Inflammatory macrophage treated with lipopolysaccharide for 1 hour (primary cell): ENCODE measurements at regions not wholly inside any gene's neighbourhood (a gene's known extent, or its start where the extent isn't known, plus 50 kb on each side); places are given as distances from the start of the nearest gene placed in this dataset.

Source experiments
- DNase-seq, 2 donors: peaks; one replicate each; pipeline ENCODE4 v3.0.0-alpha.2; 2020 to 2022

DNA sequence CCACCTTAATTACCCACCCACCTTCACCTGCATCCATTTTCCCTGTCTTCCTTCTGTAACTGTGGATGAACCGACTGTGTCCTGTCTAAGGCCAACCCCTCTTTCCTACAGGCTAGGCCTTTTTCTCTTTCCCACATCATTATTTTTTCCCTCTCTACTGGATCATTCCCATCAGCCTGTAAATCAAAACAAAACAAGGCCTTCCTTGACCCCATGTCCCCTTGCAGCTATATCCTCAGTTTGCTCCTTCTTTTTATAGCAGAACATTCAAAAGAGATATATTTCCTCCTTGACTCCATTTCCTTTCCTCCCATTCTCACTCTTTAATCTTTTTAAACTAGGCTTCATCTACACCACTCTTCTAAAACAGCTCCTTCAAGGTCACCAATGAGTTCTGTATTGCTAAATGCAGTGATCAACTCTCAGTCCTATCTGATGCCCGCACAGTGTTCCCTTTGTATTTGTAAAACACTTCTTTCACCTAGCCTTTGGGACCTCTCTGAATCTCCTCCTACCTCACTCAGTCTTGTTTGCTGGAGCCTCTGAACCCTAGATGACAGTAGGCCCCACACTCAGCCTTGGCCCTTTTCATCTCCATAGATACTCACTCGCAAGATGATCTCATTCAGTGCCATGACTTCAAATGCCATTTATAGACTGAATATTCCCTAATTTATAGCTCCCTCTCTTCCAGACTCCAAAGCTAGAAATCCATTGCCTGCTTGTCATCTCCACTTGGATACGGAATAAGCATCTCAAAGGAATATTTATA, 55.7 kb downstream of the CXCR4 start:
- DNase-seq, result no peak

DNA sequence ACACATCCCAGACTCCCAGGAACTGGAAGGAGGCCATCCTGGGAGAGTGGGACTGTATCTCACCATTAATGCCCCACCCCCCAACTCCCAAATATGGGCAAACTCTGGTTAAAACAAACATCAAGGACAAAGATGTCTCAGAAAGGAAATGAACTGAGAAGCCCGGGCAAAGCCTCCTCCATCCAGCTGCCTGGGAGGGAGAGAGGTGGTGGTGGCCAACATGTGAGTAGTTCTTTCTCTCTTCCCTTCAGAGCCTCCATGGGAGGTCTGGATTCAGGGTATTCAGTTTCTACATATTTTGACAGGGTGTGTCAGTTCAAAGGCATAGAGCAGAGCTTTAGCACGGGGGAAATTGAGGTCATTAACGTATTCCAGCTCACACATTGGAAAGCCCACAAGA, 57.5 kb downstream of the CXCR4 start:
- no peak for DNase-seq

- peak in 1 of 2 donors; percentile 9 for DNase-seq
These were observed 58.9 kb downstream of the CXCR4 start for GRCh38 chr2:136059036-136059472.

DNA sequence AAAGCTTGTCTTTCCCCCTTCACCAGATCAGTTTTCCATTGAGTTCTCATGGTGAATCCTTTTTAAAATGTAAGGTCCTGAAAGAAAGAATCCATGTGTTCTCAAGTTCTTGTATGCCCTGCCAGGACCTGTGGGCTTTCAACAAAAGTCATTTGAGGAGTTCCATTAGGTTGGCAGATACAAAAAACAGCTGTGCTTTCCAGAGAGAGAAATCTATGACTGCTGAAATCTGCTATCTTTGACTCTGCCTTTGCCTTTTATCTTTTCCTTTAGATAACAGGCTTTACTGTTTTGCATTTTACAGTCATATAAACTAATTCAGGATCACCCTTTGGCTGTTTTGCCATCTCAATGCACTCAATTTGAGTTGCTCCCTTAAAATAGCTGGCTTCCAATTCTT, 59.7 kb downstream of the CXCR4 start:
- DNase-seq, result no peak

DNA sequence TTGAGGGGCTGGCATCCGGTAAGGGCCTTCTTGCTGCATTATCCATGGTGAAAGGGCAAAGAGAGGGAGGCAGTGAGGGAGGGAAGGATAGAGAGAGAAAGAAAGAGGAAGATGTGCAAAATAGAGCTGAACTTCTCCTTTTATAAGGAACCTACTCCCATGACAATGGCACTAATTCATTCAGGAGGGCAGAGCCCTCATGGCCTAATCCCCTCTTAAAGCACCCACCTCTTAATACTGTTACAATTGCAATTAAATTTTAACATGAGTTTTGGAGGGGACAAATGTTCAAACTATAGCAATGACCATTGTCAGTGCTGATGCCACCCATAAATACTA, 60.2 kb downstream of the CXCR4 start:
- peak in 1 of 2 donors; percentile 17 for DNase-seq

GRCh38 chr2:136057023-136057801, 60.7 kb downstream of the CXCR4 start:
- DNase-seq, result no peak

GRCh38 chr2:136055929-136056688, 61.8 kb downstream of the CXCR4 start:
- DNase-seq, result no peak

DNA sequence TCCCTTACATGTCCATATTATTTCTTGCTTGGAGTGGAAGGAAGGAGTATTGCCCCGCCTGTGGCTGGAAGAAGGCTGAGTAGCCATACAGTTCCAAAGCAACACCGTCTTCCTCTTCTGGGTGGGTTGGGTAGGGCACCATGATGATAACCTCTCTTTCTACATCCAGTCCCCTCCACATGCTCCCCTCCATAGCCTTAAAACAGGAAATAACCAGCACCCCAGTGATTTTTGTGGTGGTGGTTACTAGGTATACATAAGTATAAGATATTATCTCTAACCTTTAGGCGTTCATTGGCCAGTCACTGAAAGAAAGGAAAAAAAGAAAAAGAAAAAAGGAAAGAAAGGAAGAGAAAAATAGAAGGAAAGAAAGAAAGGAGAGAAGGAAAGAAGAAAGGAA, 63.1 kb downstream of the CXCR4 start:
- no peak for DNase-seq

GRCh38 chr2:136052369-136053362, 65.3 kb downstream of the CXCR4 start:
- no peak for DNase-seq

GRCh38 chr2:136051725-136052048, 66.3 kb upstream of the DARS1 start:
- no peak for DNase-seq

DNA sequence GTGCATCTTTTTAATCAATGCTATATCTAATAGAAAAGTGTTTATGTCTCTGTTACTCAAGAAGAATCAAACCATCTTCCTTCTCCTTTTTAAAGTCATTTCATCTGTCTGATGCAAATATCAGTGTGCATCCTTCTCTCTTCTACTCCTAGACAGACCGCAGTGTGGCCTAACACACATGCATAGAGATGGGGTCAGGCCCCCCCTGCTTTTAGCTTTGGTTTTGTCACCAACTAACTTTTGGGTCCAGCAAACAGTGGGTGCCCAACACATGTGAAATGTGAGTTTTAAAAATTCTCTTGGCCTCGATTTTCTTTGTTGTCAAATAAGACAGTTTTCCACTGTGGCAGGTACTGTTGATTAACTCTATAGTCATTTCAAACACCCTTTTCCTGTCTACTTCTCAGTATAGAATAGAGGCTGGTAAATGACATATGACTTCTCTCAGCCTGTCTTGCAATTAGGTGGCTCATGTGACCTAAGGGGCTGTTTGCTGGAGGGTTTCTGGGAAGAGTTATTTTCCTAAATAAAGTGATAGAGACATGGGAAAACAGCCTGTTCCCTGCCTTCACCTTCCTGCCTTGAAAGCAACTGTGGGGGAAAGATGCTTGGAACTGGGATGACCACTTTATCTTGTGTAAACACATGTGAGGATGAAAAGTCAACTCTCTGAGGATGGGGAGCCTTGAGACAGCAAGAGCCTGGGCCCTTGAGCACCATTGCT, 65.7 kb upstream of the DARS1 start:
- DNase-seq, result no peak

DNA sequence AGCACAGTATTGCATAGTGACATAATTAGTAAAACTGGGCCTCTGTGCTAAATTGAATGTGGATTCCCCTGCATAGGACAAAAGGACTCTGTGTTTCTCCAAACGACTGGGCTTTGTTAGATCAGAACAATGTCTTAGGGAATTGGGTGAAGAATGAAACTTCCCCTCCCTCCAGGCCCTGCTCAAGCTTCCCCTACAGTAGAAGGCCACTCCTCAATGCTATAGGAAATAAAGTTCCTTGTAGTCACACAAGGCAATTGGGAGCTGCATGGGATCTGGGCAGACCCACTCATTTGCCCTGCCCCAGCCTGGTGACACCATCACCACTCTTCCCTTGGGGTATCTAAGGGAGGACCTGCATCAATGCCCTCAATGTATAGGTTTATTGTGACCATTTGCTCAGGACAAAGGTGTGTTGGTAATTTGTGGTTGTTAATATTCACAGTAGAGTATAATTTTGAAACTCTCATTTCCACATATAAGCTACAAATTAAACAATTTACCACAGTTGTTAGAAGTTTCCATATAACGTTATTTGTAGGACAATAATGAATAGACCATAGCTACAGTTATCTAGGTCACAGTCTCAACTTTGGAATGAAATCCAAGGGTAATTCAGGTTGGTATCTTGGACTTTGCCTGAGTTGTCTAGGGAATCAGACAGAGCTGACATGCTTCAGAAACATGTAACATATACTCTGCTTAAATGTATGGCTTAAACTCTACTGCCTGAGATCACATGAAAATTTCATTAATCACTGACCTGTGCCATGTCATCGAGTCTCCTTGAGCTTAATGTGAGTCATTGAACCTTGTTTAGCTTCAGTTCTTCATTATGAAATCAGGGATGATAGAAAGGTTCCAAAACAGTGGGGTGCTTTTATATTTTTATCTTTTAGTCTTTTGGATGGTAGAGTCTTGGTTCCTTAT, 64.8 kb upstream of the DARS1 start:
- DNase-seq, result peak; percentile 24 to 34

DNA sequence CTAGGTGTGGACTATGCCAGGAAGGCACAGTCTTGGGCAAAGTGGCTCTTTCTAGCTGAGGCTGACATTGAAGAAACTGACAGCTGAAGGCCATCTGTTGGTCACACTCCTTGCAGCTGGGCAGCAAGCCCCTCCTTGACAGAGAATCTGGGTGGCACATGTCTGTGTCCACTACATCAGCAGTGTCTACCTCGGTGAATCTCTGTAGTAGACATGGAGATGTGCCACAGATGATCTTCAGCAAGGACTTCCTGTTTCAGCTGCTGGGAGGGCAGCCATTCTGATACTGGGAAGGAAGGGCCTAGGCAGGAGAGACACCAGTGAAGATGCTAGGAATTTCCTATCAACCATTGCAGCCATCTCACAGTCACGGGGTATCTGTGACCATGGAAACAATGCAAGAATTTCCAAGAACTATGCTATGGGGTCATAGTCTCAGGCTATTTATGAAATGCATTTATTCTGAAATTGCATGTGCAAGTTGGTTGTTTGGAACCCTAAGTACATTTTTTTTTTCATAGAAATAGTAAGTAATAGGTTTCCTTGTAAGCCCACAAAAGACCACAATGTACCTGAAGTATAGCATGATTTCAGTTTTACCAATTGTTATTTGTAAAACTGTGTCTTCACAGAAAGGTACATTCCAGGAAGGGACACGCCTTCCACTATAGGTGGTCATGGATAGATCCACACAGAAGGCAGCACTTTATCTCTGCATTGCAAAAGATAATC, 63.8 kb upstream of the DARS1 start:
- peak; percentile 38 to 58 for DNase-seq

DNA sequence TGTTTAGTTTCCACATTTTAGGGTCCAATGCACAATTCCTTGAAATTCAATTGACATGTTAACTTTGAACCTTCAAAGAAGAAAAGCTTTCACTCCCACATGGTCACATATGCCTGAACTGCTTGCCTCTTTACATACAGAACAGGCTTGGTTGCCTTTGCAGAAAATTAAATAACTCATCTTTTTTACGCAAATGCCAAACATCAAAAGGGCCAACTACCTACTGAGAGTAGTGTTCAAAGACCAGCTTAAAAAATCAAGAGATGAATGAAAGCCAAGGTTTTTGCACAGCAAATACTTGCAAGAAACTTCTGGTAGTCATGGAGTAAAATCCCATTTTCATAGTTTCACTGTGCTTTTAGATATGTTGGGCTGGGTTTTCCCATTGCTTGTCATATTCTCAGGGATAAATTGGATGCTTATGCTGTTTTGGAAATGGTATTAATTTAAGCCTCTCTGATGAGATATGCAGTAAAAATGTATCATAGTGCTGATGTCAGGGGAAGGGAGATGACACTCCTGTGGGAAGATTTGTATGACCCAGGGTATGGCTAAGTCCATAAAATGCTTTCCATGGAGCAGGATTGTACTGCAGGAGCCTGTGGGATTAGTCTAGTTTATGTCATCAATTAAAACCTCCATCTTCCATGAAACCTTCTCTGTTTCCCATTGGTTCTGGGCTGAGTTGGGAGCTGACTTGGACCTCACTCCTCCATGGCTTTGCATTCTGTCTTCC, 60.6 kb upstream of the DARS1 start:
- DNase-seq, result no peak

DNA sequence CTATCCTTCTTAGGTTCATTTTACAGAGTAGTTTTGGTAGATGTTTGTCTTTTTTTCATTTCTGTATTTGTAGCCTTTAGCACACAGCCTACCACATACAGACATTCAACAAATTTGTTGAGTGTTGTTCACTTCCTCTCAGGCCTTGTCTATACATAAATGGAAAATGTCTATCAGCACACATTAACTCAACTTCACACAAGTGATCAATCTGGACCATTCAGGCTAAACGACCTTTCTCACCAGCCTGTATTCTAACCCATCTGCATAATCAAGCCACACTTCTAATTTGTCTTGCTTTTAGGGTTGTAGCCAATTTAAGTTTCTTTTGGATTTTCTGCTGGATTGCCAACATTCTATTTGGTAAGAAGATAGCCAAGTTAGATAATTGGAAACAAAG, 59.9 kb upstream of the DARS1 start:
- DNase-seq, result no peak
